Liver (tissue), 3 donors: ENCODE measurements at regions not wholly inside any gene's neighbourhood (a gene's known extent, or its start where the extent isn't known, plus 50 kb on each side); places are given as distances from the start of the nearest gene placed in this dataset.

Source experiments
- EGR1 ChIP-seq, 2 donors: IDR thresholded peaks; 2 replicates each; pipeline ENCODE4 v1.6.1; 2016 to 2018; ENCODE audit warnings: antibody characterized with exemption in 2 of 2, low read depth in 2 of 2
- TAF1 ChIP-seq: conservative IDR thresholded peaks from 2 replicates; pipeline ENCODE4 v1.6.1; 2016; ENCODE audit warnings: antibody characterized with exemption, mild to moderate bottlenecking
- TF ChIP-seq, protein P1 (sequence below): fragments of 150-350 bp; IDR thresholded peaks from 2 replicates; pipeline ENCODE4 v1.5.1; 2017; ENCODE audit warnings: improper control_type of control experiment, low read depth, low read length; ENCODE audit not compliant: missing input control
- donor health status: healthy.
- donor health status: healthy.

DNA sequence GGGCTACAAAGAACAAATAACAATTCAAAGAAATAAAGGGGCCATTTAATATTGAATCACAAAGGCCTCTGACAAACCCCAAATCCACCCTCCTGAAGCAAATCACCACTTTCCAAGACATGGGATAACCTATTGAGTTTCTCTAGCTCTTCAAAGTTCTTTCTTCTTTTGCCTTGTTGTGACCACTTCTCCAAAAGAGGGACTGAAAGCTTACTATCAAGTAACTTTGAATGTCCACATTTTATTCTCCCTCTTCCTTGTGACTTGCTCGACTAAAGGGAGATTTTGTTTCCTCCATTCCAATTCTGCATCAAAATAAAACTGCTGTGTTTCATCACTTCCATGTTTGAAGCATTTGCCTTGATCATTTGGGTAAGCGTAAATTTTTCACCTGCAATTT is 166.6 kb upstream of the SLC7A11 start:
- TF ChIP-seq, protein P1, sequence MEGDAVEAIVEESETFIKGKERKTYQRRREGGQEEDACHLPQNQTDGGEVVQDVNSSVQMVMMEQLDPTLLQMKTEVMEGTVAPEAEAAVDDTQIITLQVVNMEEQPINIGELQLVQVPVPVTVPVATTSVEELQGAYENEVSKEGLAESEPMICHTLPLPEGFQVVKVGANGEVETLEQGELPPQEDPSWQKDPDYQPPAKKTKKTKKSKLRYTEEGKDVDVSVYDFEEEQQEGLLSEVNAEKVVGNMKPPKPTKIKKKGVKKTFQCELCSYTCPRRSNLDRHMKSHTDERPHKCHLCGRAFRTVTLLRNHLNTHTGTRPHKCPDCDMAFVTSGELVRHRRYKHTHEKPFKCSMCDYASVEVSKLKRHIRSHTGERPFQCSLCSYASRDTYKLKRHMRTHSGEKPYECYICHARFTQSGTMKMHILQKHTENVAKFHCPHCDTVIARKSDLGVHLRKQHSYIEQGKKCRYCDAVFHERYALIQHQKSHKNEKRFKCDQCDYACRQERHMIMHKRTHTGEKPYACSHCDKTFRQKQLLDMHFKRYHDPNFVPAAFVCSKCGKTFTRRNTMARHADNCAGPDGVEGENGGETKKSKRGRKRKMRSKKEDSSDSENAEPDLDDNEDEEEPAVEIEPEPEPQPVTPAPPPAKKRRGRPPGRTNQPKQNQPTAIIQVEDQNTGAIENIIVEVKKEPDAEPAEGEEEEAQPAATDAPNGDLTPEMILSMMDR, result no peak
- TF ChIP-seq TAF1 (no peak), EGR1 (IDR thresholded peaks at IDR 0.05; ENCODE audit: low read depth in 2 of 2) (no peak)
